DMS153 (cell line): ENCODE measurements at regions not wholly inside any gene's neighbourhood (a gene's known extent, or its start where the extent isn't known, plus 50 kb on each side); places are given as distances from the start of the nearest gene placed in this dataset.
"Not testable (repeated sequence)": the region's sequence is repeated elsewhere in the genome, so short reads cannot be mapped to it uniquely, and the experiment has no call there.

ENCODE experiments used
- DNase-seq: peaks from one replicate; lab custom pipeline; 2025; lab: John Stamatoyannopoulos, UW

DNA sequence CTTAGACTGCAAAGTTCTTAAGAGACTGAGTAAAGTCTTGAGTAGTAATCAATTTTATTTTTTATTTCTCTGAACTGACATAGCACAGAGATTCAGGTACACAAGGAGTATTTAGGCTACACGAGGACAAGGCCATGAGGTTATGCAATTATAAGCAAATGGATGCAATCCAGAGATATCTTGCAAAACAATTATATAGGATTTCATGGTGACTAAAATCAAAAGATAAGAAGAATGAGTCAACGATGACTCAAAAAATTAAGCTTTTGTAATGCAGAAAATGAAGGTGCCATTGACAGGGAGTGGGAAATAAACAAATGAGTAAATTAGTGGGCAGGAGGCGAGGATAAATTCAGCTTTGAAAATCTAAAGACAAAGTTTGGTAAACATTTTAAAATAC is 66.7 kb upstream of the MYO3A start:
- no peak for DNase-seq

- peak; percentile 22 for DNase-seq
Measured at GRCh38 chr10:25869067-25869591, 64.9 kb upstream of the MYO3A start.

DNA sequence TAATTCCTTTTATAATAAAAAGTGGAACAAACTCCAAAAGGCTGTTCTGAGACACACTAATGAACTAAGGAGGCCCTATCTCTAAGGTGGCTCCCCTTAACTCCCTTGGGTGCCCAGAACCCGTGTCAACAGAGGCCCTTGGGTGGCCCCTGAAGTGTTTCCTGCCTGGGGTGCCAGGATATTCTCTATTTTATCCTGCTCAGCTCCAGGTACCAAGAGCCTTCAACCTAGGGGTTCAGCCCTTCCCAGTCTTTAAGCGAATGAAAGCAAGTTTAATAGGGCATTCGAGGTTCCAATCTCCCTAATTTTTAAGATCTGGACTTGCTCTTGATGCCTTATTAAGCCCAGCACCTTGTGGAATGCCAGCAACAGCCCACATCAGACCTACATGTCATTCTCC is 64.4 kb upstream of the MYO3A start:
- no peak for DNase-seq

DNA sequence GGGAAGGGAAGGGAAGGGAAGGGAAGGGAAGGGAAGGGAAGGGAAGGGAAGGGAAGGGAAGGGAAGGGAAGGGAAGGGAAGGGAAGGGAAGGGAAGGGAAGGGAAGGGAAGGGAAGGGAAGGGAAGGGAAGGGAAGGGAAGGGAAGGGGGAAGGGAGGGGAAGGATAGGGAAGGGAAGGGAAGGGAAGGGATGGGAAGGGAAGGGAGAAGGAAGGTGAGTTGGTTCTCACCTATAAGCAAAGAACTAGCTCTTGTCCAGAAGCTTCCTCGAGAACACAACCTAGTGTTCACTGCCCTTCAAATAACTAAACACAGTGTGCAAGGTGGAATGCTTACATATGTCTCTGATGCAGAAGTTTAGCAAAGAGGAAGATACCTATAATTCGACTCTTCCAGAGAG is 59.6 kb upstream of the MYO3A start:
- not testable (repeated sequence) for DNase-seq

DNA sequence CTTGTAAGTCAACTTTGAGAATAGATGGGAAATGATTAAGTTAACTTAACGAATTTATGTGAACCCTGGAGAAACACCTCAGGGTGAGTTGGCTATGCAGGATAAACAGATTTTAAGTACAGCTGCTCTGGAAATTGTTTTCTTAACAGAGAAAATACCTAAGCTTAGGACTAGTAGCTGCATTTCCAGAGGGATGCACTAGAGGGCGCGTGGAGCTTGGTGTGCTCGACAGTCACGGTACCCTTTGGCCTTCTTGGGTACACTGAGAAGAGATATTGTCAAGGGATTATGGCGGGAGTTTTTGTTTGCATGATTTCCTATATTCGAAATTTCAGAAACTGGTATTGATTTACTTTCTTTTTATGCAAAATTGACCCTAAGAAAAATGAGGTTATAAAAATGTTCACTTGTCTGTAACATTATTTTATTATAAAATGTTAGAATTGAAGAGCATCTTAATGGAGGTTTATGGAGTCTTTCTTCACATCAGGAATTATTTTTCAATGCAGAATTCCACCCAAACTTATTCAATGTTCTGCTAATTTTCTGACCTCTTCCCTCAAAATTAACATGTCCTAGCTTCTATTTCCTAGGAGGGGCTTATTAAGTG is 58.4 kb upstream of the MYO3A start:
- DNase-seq: peak; percentile 52

DNA sequence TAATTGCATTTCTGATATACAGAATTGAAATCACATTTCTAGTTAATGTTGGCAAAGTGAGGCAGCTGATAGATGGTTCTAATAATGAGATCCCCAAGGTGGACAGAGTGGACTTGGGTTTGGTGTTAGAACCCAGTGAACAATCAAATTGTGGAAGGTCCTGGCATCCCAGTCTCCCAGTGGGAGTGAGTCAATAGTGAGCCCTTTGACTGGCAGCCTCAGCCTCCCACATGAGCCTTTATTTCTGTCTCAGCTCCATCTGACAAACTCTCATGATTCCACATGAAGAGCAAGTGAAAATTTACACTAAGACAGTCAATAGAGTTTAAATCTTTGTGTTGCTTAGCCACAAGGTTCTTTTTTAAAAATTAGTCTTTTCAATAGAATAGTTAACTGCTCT is 56.7 kb upstream of the MYO3A start:
- DNase-seq: no peak
